HG02943 (cell line): ENCODE measurements at regions not wholly inside any gene's neighbourhood (a gene's known extent, or its start where the extent isn't known, plus 50 kb on each side); places are given as distances from the start of the nearest gene placed in this dataset.

Source experiments
- ATAC-seq: cut with Tn5 transposase; IDR thresholded peaks from one replicate; pipeline ENCODE4 v1.9.1; 2021; ENCODE audit warnings: mild to moderate bottlenecking, low read depth, moderate library complexity; ENCODE audit not compliant: unreplicated experiment

DNA sequence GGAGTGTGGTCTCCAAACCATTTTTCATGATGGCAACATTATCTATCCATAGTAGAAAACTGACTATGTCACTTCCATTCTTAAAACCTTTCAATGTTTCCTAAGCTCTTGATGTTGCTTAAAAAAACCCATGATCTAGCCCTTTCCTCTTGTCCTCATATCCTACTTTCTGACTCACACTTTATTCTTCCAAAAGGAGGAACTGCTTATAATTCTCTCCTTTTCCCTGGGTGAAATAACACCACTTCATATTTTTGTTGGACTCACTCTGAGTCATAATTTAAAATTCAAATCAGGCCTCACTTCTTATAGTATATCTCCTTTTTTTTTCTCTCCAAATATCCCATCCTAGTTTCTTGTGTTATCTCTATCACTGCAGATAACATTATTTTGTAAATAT is 513.9 kb downstream of the MAN2A1 start:
- no peak for ATAC-seq

DNA sequence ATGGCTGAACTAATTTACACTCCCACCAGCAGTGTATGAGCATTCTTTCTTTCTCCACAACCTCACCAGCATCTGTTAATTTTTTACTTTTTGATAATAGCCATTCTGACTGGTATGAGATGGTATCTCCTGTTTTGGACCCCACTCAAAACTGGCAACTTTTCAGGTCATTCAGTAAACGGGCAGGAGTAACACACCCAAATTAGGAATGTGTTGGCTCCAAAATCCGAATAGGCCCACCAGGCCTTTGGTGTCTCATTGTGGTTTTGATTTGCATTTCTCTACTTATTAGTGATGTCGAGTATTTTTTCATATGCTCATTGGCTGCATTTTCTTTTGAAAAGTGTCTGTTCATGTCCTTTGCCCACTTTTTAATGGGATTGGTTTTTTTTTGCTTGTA is 517.1 kb downstream of the TMEM232 start:
- no peak for ATAC-seq

DNA sequence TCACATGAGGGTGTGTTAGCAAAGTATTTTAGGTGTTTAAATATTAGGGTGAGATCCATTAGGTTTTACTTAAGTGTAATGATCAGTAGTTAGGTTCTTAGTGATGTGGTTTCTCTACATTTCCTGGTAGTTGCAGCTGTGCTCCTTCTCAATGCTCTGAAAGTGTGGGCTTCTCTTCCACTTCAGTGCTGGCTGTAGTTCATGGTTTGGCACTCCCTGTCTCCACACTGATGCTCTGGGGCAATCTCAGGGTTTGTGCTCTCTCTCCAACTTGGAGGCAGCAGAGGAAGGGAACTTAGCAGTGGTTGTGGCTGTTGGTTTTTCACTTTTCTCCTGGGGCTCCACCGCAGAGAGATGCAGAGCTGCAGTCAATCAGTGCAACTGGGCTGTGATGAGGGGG is 507.5 kb downstream of the TMEM232 start:
- no peak for ATAC-seq

DNA sequence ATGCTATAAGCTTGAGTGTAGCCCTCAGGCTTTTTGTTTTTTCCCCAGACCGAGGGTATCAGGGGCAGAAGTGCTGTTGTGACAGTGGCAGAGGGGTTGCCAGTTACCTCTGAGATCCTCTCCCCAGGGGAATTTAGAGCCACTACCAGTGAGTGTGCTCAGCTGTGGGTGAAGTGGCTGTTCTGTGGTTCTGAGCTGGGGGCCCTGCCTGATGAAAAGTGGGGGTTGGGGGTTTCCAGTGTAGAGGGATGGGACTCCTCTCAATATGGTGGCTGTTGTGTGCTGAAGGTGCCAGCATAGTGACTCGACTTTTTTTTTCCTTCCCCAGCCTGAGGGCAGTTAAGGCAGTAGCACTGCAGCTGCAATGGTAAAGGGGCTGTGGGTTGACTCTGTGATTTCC is 506.7 kb downstream of the TMEM232 start:
- no peak for ATAC-seq

DNA sequence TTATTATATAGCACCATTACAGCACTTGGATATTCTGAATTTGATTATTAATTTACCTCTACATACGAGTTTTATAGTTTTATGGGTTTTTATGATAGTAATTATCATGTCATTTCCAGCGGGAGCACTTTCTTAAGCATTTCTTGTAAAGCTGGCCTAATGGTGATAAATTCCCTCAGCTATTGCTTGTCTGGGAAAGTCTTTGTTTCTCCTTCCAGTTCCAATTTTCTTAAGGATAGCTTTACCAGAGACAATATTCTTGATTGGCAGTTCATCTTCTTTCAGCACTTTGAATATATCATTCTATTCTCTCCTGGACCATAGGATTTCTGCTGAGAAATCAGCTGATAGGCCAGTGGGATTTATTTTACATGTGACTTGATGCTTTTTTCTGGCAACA is 505.4 kb downstream of the TMEM232 start:
- ATAC-seq, result no peak

DNA sequence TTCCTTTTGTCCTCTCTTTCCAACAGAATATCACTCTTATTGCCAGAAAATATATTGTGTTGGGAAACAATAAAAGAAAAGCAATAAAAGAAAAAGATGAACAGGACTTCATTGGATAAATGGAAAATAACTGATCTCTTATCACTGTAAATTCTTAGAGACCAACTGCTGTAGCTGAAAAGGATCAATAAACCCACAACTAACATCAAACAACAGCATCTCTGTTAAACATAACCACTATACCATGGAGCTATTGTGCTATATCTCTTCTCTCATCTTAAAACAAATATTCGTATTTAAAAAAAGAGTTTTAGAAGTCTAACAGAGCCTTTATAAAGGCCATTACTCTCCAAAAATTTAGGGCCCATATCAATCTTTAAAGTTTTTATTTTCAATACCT is 502.4 kb downstream of the TMEM232 start:
- ATAC-seq, result no peak

DNA sequence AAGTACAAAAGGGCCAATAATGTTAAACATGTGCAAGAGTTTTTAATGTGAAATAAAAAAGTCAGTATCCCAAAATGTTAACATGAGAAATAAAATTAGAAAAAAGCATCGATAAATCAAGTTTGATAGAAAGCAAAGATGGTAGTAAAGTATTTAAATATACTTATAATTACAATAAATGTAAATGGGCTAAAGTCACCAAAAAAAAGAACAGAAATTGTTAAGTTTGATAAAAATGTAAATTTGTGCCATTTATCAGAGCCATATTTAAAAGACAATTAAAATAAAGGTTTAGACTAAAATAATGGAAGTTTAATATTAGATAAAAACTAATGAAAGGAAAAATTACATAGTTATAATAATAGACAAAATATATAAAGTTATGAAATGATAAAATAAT is 500.5 kb downstream of the TMEM232 start:
- no peak for ATAC-seq

DNA sequence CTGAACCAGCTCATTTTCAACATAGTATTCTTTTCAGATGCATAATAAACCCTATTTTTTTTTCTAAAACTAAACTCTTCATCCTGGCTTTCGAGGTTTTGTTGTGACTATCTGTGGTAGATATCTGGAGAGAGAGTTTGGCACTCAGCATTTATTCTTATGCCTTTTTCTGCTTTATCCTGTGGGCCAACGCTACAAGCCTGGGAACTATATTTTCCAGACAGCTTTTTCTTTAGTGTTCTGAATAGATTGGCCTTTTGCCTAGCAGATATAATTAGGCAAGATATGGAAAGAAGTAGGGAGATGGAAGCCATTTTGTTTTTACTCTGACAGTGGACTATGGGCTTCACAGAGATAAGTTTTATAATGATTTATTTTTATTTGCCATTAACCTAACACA is 486.7 kb downstream of the TMEM232 start:
- ATAC-seq, result no peak

DNA sequence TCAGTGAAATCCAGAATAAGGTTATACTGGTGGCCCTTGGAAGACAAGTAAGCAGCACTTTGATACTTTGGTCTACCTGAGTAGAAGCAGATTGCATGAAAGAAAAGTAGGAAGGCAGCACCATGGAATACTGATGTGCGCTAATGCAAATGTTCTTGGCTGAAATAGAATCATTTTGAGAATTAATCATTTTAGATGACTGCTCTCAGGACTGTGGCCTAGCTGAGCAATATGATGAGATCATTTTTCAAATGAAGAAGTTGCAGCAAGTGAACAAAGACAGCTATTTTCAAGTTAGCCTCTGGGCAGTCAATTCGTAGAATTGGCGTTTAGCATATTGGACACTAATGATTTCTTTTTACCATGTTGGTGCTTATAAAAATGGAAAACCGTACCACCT is 483.5 kb downstream of the TMEM232 start:
- ATAC-seq, result no peak

DNA sequence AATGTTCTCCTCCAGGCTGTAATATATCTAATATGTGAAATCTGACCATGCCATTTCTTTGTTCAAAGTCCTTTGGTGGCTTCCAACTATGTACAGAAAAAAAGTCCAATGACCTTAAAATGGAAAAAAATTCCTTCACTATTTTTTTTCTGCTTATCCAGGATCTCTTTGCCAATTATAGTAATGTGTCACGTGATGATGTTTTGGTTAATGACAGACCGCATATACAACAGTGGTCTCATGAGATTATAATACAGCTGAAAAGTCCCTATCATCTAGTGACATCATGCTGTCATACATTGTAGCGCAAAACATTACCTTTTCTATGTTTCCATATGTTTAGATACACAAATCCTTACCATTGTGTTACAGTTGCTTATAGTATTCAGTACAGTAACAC is 477.6 kb downstream of the TMEM232 start:
- ATAC-seq, result no peak

DNA sequence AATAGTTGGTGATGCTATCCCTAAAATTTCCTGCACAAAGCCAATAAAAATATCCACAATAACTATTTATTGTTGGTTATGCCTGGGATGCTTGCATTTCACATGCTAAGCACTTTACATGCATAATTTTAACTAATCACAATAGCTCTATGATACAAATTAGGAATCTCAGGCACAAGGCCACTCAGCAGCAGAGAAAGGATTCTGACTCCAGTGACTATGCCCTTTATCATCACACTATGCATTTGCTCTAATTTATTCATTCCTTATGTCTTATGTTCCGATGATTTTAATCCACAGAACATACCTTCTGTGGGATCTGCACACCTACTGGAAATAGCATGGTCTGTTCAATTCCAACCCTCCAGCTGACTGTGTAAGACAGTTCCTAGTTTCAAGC is 476.1 kb downstream of the TMEM232 start:
- ATAC-seq, result no peak

DNA sequence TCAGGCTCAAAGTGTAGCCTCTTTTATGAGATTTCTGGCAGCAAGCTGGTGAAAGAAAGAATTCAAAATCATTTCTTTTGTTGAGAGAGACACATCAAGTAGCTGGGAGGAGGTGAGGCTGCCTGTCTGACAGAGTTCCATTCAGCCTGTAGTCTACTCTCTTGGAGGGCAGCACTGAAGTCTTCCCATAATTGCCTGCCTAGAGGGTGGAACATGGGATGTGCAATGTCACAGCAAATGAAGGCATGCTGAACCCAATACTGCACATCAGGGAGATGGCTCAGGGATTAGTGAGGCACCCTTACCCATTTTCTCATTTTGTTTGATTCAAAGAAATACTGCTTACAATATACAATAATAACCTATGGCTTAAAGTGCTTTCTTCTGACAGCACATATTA is 475.7 kb downstream of the TMEM232 start:
- ATAC-seq, result no peak

DNA sequence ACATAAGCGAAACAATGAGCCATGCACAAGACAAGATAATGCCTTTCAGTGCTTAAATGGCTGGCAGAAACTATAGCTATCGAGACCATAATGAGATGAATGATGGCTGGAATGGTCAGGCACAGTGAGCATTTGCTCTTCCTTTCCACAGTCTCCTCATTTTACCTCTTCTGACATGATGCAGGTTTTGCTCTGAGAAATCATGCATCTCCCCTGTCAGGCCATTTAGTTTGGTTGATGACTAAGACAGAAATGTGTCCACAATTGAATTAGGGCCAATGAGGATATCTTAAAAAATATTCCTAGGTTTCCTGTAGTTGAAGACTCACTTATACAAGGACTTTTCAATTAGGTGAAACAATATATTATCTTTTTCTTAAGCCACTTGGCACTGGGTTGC is 475.1 kb downstream of the TMEM232 start:
- ATAC-seq, result no peak

DNA sequence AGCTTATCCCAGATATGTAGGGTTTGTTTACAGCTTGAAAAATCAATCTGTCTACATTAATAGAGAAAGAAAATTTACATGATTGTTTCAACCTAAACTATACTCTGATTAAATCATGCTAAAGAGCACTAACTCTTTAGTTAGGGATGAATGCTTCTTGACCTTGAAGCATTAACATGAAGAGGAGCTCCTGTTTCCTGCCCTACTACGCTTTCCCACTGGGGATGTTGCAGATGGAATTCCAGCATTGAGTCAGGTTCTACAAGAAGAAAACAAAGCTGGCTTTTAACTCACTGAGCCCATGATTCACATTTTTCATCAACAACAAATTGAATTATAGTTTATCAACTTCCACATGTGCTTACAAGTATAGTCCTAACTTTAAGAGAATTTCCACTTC is 471.3 kb downstream of the TMEM232 start:
- no peak for ATAC-seq

DNA sequence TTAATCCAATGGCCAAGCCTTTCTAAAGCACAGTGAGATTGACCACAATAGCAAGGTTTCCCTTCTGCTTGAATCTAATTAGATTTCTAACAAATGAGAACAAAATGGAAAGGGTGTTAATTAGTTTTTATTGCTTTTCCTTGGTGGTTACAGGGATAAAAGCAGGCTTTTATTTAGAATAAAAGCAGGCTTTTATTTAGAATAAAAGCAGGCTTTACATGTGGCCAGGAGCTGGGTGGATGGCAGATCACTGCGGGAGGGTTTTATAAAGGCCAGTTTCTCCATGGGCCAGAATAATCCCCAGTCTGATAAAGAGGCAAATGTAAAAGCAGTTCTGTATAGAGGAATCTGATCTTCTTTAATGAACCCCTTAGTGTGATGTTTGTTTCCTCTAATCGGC is 470.2 kb downstream of the TMEM232 start:
- ATAC-seq, result no peak

DNA sequence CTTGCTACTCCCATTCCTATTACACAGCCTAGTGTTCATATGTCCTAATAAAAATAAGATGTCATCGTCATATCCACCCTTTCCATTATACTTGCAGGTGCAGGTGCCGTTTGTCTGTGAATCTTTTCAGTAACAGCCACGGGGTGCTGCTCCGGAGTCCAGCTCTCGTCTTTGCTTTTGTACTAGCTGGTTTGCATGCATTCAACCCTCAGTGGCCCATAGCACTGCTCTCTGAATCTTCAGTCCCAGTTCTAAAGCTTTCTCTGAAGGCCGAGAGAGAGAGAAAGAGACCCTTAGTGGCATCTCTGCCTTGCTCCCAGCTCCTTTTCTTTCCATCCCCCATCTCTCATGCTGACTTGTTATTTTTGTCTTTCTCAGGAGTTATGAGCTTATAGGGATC is 468.5 kb downstream of the TMEM232 start:
- no peak for ATAC-seq

DNA sequence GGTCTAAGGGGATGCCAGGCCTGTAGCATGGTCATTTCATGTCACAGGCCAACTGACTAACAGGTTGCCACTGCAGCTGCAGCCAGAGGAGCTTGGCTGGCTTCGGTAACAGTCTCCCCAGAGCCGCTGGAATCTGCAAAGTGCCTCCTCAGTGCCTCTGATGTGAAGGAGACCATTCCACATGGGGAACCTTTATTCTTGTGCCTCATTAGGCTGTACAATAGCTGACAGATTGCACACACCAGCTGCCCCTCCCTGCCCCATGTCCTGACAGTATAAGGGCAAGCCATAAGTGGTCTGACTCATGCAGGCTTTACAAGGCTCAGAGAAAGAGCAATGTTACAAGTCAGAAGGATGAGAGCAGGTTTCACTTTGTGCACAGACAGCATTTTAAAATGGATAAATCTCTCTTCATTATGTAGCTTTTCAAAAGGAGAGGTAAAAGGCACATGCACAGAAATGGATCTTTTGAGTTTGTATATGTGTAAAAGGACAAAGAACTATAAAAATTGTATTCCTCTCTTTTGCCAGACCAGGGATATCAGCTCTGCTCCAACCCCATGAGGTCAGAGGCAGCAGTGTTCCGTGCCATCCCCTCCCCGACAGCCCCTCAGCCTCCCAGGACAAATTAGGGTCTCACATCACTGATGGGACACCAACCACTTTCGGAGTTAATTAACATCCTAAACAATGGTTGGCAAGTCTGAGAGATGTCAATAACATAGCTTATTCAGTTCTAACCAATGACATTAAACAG is 467.8 kb downstream of the TMEM232 start:
- no peak for ATAC-seq

DNA sequence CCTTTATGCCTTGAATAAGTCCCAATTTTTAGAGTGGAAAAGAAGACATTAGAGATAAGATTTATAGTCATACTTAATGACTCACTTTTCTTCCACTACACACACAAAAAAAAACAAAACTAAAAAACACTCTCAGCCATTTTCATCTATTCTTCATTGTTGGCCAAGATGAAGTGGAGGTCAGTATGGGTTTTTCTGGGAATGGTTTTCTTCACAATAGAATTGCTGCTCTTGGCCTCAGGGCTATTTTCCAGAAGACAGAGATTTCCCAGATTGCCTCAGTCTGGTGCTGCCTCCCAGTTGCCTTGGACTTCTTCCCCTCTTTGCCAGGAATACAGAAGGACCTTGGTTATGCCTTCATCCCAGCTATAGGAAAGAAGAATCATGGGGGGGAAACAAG is 463.7 kb downstream of the TMEM232 start:
- no peak for ATAC-seq

DNA sequence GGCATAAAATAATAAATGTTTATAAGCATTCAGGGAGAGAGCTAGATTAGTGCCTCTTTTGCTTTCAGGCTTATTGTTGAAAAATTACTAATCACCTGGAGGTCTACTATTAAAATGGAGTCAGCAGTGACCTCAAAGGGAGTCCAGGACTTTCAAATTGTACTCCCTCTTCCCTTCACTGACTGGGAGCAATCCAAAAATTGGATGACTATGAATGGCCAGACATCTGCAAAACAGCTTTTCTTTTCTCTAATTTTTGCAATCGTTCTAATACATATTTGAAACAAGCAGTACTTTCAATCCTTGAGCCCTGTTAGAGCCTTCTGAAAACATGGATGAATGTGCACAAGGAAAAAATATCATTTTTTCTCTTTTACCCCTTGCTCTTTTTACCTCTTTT is 461.8 kb downstream of the TMEM232 start:
- no peak for ATAC-seq

DNA sequence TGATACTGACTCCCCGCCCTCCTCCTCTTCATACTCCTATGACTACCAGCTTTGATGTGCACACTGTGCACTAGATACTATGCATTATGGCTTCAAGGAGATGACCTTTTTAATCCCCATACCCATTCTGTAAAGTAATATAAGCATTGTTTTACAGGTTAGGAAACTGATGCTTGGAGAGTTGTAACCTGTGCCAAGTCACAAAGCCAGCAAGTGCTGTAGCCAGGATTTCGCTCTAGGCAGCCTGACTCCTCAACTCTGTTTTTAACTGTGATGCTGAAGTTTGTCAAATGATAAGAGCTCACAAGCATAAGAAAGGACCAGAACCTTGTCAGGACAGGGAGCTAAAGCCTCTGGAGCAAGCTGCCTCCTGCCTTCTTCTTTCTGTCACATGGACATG is 461.3 kb downstream of the TMEM232 start:
- ATAC-seq, result no peak

DNA sequence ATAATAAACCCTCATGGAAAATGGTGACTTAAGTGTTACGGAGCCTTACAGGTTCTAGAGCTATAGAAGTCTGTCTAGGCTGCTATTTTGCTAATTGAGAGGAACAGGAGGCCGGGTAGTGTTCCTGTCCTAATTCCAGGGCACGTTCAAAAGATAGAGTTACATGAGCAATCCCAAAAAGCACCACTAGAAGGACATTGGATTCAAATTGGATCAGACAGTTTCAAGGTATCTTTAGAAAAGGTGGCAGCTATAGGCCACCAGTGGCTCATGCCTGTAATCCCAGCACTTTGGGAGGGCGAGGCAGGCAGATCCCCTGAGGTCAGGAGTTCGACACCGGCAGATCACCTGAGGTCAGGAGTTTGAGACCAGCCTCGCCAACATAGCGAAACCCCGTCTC is 458.8 kb downstream of the TMEM232 start:
- no peak for ATAC-seq

DNA sequence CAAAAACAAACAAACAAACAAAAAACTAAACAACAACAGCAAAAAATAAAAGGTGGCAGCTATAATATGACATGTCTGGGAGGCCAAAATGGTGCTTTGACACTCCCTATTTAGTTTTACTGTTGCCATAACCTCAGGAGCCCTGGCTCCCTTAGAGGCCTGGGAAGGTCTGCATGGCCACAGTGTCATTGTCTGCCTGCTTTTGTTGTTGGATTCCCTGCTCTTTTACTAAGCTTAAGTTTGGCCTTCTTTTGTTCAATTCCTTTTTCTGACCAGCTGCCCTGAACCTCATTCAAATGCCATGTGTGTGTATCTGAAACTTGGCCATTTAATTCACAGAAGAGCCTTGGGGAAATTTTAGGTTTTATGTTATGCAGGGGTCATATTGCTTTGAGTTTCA is 458.2 kb downstream of the TMEM232 start:
- no peak for ATAC-seq

DNA sequence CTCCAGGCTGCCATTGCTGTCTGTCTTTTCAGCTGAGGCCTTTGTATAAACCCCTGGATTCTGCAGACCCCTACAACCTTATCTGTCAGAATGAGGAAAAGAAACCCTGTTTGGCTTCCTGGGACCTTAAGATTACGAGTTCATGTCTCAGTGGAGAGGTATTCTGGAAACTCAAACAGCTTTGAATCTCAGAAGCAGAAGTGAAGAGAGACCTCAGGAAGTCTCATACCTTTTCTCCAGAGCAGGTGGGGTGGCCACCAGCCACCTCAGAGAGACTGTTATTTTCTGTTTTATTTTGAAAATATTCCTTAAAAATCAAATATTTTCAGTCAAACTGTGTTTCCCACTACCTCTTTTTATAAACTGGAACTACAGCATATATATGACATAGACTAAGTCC is 457.5 kb downstream of the TMEM232 start:
- ATAC-seq, result no peak
